Fibroblast of mammary gland (primary cell): ENCODE measurements at regions not wholly inside any gene's neighbourhood (a gene's known extent, or its start where the extent isn't known, plus 50 kb on each side); places are given as distances from the start of the nearest gene placed in this dataset.

Experiments
- DNase-seq: peaks from one replicate; pipeline ENCODE4 v3.0.0-alpha.2; 2010; ENCODE audit warnings: low read depth
- H3K4me3 ChIP-seq: 2 replicates; pipeline ENCODE4 v1.5.1; 2011; ENCODE audit warnings: low read depth, mild to moderate bottlenecking, low read length, moderate library complexity; ENCODE audit not compliant: control insufficient read depth
- TF ChIP-seq, protein P1 (sequence below): conservative IDR thresholded peaks from 2 replicates; pipeline ENCODE4 v1.5.1; 2011; ENCODE audit warnings: low read depth, low read length, inconsistent platforms; ENCODE audit not compliant: control insufficient read depth, insufficient read depth

DNA sequence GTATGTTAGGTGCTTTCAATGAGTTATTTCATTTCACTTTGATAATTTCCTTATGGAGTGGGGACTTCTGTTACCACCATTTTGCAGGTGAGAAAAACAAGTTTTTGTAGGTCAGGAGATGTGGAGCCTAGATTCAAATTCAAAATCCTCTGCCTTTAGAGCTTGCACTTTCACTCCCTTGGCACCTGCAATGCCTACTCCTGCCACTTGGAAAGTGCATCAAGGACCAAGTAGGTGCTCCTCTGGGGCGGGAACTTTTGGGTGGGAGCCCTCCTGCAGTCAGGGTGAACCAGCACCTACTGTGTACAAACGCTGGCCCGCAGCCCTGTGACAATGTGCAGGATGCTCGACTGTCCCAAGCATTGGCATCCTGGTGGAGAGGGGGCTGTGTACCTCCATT is 199.0 kb downstream of the EMX2 start:
- no peak overlapping the region for H3K4me3 ChIP-seq
- TF ChIP-seq, protein P1, sequence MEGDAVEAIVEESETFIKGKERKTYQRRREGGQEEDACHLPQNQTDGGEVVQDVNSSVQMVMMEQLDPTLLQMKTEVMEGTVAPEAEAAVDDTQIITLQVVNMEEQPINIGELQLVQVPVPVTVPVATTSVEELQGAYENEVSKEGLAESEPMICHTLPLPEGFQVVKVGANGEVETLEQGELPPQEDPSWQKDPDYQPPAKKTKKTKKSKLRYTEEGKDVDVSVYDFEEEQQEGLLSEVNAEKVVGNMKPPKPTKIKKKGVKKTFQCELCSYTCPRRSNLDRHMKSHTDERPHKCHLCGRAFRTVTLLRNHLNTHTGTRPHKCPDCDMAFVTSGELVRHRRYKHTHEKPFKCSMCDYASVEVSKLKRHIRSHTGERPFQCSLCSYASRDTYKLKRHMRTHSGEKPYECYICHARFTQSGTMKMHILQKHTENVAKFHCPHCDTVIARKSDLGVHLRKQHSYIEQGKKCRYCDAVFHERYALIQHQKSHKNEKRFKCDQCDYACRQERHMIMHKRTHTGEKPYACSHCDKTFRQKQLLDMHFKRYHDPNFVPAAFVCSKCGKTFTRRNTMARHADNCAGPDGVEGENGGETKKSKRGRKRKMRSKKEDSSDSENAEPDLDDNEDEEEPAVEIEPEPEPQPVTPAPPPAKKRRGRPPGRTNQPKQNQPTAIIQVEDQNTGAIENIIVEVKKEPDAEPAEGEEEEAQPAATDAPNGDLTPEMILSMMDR = no peak
- no peak for DNase-seq

DNA sequence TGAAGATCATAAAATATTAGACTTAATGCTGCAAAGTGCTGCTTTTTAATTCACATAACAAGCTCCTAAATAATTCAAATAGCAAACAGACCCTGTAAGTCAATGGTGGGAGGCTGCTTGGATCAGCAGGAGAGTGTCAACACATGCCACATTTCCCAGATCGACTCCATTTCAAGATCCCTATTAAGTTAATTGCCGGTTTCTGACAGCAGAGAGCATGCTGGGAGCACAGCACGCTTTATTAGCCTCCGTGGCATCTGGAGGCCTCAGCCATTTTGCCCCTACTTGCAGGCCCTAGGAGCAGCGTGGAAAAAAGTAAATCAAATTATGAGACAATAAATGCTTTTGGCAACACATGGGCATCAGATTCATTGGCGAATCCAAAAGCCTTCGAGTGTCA is 201.0 kb downstream of the EMX2 start:
- TF ChIP-seq, protein P1 = no peak
- H3K4me3 ChIP-seq = no peak overlapping the region
- DNase-seq = no peak

DNA sequence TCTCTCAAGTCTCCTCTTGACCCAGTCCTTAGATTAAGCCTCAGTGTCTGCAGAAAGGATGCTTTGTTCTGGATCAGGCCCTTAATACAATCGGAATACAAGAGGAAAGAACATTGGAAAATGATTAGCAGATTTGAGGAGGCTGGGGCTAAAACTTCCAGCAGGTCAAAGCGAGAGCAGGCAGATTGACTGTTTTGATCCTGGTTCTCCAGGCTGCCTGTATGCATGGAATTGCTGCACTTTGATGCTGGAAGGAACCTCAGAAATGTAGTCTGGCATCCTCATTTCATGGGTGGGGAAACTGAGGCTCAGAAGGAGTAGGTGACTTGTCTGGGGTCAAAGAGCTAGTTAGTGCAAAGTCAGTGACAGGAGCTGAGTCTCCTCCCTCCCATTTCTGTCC is 202.8 kb downstream of the EMX2 start:
- no peak overlapping the region for H3K4me3 ChIP-seq
- TF ChIP-seq, protein P1 = no peak
- no peak for DNase-seq

DNA sequence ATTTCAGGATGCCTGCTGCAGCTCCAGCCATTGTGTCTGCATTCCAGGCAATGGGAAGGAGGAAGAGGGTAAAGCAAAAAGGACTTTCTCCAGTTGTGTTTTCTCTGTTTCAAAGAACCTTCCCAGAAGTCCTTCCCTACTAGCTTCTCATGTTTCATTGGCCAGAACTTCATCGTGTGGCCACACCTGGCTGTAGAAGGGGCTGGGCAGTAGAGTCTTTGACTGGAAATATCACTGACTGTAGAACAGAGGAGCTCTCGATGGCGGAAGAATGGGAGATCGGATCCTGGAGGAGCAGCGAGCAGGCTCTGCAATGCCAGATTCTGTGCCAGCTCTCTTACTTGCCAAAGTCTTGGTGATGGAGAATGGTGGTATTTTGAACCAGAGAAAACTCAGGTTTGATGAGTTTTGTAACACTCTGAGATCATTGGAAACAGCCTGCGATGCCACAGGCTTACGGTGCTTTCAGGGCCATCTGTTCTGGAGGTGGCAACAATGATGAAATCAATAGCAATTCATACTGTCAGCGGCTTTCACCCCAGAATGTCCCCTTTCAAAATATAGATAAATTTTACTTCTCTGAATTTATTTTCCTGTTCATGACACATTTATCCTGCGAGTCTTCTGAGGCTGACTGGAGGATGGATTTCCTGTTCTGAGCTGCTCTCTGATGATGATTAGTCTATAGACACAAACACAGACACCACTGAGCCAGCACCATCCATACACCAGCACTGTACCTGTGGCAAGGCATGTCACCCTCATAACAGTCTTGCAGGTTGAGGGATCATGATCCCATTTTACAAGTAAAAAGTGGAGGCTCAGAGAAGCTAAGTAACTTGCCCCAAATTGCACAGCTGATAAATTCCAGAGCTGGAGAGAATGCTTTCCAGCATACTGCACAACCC is 204.2 kb downstream of the EMX2 start:
- no peak overlapping the region for H3K4me3 ChIP-seq
- TF ChIP-seq, protein P1 = no peak
- no peak for DNase-seq

DNA sequence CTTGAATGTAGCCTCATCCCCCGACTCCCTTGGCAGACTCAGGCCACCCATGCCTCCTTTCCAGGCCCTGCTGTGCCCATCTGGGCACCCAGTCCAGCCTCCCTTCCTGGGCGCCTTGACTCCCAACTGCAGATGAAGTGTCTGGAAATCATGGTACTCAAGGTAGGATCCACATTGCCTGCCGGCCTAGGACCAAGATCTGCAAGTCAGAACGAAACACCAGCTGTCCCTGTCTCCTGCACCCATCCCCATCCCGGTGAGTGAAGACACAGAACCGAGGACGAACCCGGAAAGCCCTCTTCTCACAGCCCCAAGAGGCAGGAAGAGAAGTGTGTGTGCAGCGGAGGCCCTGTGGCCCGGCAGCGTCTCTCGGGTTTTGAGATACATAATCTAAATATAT is 205.1 kb downstream of the EMX2 start:
- TF ChIP-seq, protein P1 = no peak
- no peak for DNase-seq

DNA sequence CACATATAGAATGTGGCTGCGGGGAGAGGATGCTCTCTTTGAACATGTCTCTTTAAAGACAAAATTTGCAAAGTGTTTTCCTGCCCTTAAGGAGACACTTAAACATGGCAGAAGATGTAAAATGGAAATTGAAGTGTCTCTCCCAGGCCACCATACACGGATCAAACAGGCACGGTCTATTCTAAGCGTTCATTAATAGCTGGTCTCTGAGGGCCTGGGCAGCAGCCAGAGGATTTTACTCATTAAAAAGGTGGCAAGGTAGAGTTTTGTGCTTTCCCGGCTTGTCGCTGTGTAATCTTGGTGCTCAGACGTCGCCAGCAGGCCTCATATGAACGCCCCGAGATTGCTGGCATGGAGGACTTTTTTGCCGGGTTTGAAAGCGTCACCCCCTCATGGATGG is 205.5 kb downstream of the EMX2 start:
- DNase-seq = no peak
- H3K4me3 ChIP-seq = no peak overlapping the region
- TF ChIP-seq, protein P1 = no peak

More for the DNA sequence above, 205.1 kb downstream of the EMX2 start:
- no peak overlapping the region for H3K4me3 ChIP-seq
